GM23338 (cell line): ENCODE measurements at regions not wholly inside any gene's neighbourhood (a gene's known extent, or its start where the extent isn't known, plus 50 kb on each side); places are given as distances from the start of the nearest gene placed in this dataset.

ENCODE experiments used
- CTCF ChIP-seq, 2 experiments: fragments of 200-600 bp in 1 of 2; sonication (generic) in 1 of 2; conservative IDR thresholded peaks; 2 replicates each; pipeline versions ENCODE4 v1.5.1 to v1.6.1; 2016 to 2017; ENCODE audit warnings: antibody characterized with exemption in 2 of 2, low read depth in 2 of 2, mild to moderate bottlenecking in 2 of 2, moderate library complexity in 1 of 2
- EZH2 ChIP-seq: fragments of 200-600 bp; sonication (generic); IDR thresholded peaks from one replicate; pipeline ENCODE4 v1.8.0; 2017; ENCODE audit warnings: antibody characterized with exemption, mild to moderate bottlenecking, low read depth; ENCODE audit not compliant: unreplicated experiment
- POLR2AphosphoS5 ChIP-seq: IDR thresholded peaks from 2 replicates; pipeline ENCODE4 v1.6.1; 2016; ENCODE audit warnings: antibody characterized with exemption, low read depth

- TF ChIP-seq CTCF (conservative IDR thresholded peaks at IDR 0.05; ENCODE audit: low read depth in 2 of 2): no peak
- TF ChIP-seq EZH2: no peak
- TF ChIP-seq POLR2AphosphoS5: no peak
Observed at GRCh38 chr13:60852886-60853285, 455.9 kb downstream of the TDRD3 start.
